NT2/D1 (cell line): ENCODE measurements at regions not wholly inside any gene's neighbourhood (a gene's known extent, or its start where the extent isn't known, plus 50 kb on each side); places are given as distances from the start of the nearest gene placed in this dataset.

Experiments used
- SUZ12 ChIP-seq: IDR thresholded peaks from 2 replicates; pipeline ENCODE4 v1.6.1; 2011; ENCODE audit not compliant: insufficient read length, insufficient read depth; ENCODE audit errors: extremely low read depth
- ZNF274 ChIP-seq: IDR thresholded peaks from 2 replicates; pipeline ENCODE4 v1.6.1; 2011; ENCODE audit warnings: mild to moderate bottlenecking, low read depth, low read length

GRCh38 chr10:90342480-90342879 lies 515.4 kb downstream of the HTR7 start:
- TF ChIP-seq ZNF274 (no peak), SUZ12 (no peak)
